H1 (cell line): ENCODE measurements at regions not wholly inside any gene's neighbourhood (a gene's known extent, or its start where the extent isn't known, plus 50 kb on each side); places are given as distances from the start of the nearest gene placed in this dataset.

Experiments
- FOSL1 ChIP-seq: IDR thresholded peaks from 2 replicates; pipeline ENCODE4 v1.6.1; 2011; ENCODE audit warnings: mild to moderate bottlenecking, low read depth, low read length, moderate library complexity; ENCODE audit not compliant: insufficient read depth
- GTF2F1 ChIP-seq: IDR thresholded peaks from 2 replicates; pipeline ENCODE4 v1.6.1; 2012; ENCODE audit warnings: low read depth, low read length, improper control_type of control experiment, borderline replicate concordance
- NANOG ChIP-seq: IDR thresholded peaks from 2 replicates; pipeline ENCODE4 v1.6.1; 2011; ENCODE audit warnings: low read length, low read depth, mild to moderate bottlenecking, inconsistent platforms; ENCODE audit not compliant: insufficient read depth, poor library complexity, severe bottlenecking
- RNF2 ChIP-seq: fragments of 200-900, 300-1000 bp; sonication (generic); IDR thresholded peaks from 2 replicates; pipeline ENCODE4 v1.7.1; 2016; ENCODE audit warnings: borderline replicate concordance, low read depth, mild to moderate bottlenecking, antibody characterized with exemption, low read length; ENCODE audit not compliant: poor library complexity, severe bottlenecking; ENCODE audit errors: missing control alignments
- SUZ12 ChIP-seq: fragments of 200-600 bp; sonication (generic); IDR thresholded peaks from 2 replicates; pipeline ENCODE4 v1.6.1; 2012; ENCODE audit warnings: mild to moderate bottlenecking, inconsistent platforms, low read length, moderate library complexity, mixed read lengths
- TF ChIP-seq, protein P1 (sequence below), 3 experiments: IDR thresholded peaks; 1 replicate in 2 of 3; 2 replicates in 1 of 3; pipeline versions ENCODE4 v1.5.1 to v1.6.1; 2011; ENCODE audit warnings: low read length in 3 of 3, mild to moderate bottlenecking in 3 of 3, inconsistent platforms in 2 of 3, low read depth in 1 of 3, moderate library complexity in 1 of 3; ENCODE audit not compliant: insufficient read depth in 1 of 3; ENCODE audit errors: control extremely low read depth in 1 of 3

DNA sequence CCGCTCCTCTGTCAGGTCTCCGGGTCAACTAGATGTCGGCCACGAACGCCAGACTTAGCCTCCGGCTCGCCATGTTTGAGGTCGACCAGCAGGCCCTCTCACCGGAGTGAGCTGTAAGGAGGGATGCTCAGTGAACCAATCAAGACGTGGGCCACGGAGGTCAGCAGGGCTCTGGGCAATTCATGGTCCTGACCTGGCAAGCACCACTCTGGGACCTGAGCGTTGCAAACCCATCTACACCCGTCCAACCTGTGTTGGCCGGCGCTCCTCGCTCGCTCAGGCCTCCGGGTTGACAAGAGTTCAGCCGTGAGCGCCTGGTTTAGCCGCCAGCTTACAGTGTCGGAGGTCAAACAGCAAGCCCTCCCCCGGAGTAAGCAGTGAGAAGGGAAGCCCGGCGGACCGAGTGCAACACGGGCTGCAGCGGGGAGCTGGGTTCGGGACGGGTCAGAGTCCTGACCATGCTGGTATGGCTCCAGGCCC, 1361.9 kb downstream of the UQCRFS1 start (continued):
- TF ChIP-seq, protein P1, sequence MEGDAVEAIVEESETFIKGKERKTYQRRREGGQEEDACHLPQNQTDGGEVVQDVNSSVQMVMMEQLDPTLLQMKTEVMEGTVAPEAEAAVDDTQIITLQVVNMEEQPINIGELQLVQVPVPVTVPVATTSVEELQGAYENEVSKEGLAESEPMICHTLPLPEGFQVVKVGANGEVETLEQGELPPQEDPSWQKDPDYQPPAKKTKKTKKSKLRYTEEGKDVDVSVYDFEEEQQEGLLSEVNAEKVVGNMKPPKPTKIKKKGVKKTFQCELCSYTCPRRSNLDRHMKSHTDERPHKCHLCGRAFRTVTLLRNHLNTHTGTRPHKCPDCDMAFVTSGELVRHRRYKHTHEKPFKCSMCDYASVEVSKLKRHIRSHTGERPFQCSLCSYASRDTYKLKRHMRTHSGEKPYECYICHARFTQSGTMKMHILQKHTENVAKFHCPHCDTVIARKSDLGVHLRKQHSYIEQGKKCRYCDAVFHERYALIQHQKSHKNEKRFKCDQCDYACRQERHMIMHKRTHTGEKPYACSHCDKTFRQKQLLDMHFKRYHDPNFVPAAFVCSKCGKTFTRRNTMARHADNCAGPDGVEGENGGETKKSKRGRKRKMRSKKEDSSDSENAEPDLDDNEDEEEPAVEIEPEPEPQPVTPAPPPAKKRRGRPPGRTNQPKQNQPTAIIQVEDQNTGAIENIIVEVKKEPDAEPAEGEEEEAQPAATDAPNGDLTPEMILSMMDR (IDR thresholded peaks at IDR 0.05; ENCODE audit: control extremely low read depth in 1 of 3, insufficient read depth in 1 of 3, low read depth in 1 of 3, low read length in 3 of 3) = no peak
- TF ChIP-seq SUZ12 (no peak), FOSL1 (no peak), GTF2F1 (no peak), NANOG (no peak), RNF2 (no peak)
